GM21528 (cell line): ENCODE measurements at regions not wholly inside any gene's neighbourhood (a gene's known extent, or its start where the extent isn't known, plus 50 kb on each side); places are given as distances from the start of the nearest gene placed in this dataset.

Source experiments
- ATAC-seq: cut with Tn5 transposase; IDR thresholded peaks from one replicate; pipeline ENCODE4 v1.9.1; 2021; ENCODE audit warnings: mild to moderate bottlenecking, moderate library complexity; ENCODE audit not compliant: unreplicated experiment, low FRiP score

- ATAC-seq = no peak
These were observed 55.9 kb upstream of the SRRM4 start for GRCh38 chr12:118925407-118925806.

GRCh38 chr12:118925826-118926225, 55.5 kb upstream of the SRRM4 start:
- no peak for ATAC-seq
